ENCODE measurements at regions not wholly inside any gene's neighbourhood (a gene's known extent, or its start where the extent isn't known, plus 50 kb on each side); places are given as distances from the start of the nearest gene placed in this dataset.

DNA sequence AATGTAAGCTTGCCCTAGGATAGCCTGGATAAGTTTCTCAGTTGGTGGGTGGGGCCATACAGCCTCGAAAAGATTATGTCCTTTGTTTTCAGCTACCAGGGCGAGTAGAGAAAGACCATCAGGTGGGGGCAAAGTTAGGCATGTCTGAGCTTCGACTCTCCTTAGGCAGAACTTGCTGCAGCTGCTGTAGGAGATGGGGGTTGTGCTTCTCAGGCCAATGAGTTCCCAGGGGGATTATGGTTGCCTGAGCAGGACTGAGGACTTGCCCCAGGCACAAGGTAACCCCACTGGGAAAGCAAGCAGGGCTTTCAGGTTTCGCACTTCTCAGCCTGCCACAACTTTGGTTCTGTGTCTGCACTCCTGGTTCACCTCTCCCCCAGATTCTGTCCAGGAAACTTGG is 173.4 kb upstream of the SESN3 start:
- TF ChIP-seq POLR2A (IDR thresholded peaks at IDR 0.05), result no peak
- TF ChIP-seq, protein P1, sequence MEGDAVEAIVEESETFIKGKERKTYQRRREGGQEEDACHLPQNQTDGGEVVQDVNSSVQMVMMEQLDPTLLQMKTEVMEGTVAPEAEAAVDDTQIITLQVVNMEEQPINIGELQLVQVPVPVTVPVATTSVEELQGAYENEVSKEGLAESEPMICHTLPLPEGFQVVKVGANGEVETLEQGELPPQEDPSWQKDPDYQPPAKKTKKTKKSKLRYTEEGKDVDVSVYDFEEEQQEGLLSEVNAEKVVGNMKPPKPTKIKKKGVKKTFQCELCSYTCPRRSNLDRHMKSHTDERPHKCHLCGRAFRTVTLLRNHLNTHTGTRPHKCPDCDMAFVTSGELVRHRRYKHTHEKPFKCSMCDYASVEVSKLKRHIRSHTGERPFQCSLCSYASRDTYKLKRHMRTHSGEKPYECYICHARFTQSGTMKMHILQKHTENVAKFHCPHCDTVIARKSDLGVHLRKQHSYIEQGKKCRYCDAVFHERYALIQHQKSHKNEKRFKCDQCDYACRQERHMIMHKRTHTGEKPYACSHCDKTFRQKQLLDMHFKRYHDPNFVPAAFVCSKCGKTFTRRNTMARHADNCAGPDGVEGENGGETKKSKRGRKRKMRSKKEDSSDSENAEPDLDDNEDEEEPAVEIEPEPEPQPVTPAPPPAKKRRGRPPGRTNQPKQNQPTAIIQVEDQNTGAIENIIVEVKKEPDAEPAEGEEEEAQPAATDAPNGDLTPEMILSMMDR (IDR thresholded peaks at IDR 0.05), result no peak
- TF ChIP-seq POLR2AphosphoS5 (IDR thresholded peaks at IDR 0.05; ENCODE audit: insufficient read depth in 1 of 2, low read depth in 1 of 2), result no peak
